ENCODE measurements at regions not wholly inside any gene's neighbourhood (a gene's known extent, or its start where the extent isn't known, plus 50 kb on each side); places are given as distances from the start of the nearest gene placed in this dataset.
A peak's percentile ranks its signal among the peaks of the same experiment; 100 is the strongest.
"Not testable (repeated sequence)": the region's sequence is repeated elsewhere in the genome, so short reads cannot be mapped to it uniquely, and the experiment has no call there.

GRCh38 chr7:65504504-65505319 is 131.1 kb downstream of the ZNF92 start:
- DNase-seq; H3K4me1 ChIP-seq; H3K9me3 ChIP-seq; H3K27me3 ChIP-seq; ATAC-seq; H3K27ac ChIP-seq; H3K36me3 ChIP-seq (replicated peaks in 1 of 2; ENCODE audit: insufficient read depth in 1 of 2, low read depth in 2 of 2); intact Hi-C loops (cut with DNase I); H3K4me3 ChIP-seq: not testable (repeated sequence)
- TF ChIP-seq, protein P1, sequence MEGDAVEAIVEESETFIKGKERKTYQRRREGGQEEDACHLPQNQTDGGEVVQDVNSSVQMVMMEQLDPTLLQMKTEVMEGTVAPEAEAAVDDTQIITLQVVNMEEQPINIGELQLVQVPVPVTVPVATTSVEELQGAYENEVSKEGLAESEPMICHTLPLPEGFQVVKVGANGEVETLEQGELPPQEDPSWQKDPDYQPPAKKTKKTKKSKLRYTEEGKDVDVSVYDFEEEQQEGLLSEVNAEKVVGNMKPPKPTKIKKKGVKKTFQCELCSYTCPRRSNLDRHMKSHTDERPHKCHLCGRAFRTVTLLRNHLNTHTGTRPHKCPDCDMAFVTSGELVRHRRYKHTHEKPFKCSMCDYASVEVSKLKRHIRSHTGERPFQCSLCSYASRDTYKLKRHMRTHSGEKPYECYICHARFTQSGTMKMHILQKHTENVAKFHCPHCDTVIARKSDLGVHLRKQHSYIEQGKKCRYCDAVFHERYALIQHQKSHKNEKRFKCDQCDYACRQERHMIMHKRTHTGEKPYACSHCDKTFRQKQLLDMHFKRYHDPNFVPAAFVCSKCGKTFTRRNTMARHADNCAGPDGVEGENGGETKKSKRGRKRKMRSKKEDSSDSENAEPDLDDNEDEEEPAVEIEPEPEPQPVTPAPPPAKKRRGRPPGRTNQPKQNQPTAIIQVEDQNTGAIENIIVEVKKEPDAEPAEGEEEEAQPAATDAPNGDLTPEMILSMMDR (IDR thresholded peaks at IDR 0.05), result peak in 1 of 7 experiments; percentile 13
- WGBS, 2 donors, result 54 to 78% methylated on average over 1 of the region's 1 CpG

GRCh38 chr7:65505320-65505633 is 131.6 kb downstream of the ZNF92 start:
- H3K36me3 ChIP-seq (replicated peaks in 1 of 2; ENCODE audit: insufficient read depth in 1 of 2, low read depth in 2 of 2); intact Hi-C loops (cut with DNase I); ATAC-seq; H3K4me3 ChIP-seq; DNase-seq; H3K9me3 ChIP-seq; H3K27ac ChIP-seq: not testable (repeated sequence)
- Histone ChIP-seq H3K27me3 (peaks cover 5 to 13% of the 10 kb centered on the region in 2 donors), H3K4me1 (peaks cover 15% of the 10 kb centered on the region)
- WGBS, 2 donors, result 50 to 51% methylated on average over 3 of the region's 3 CpGs

GRCh38 chr7:65508581-65509367 is 135.1 kb downstream of the ZNF92 start:
- 3 to 4% methylated on average over 40 to 42 of the region's 85 CpGs for WGBS, 2 donors
- ATAC-seq, result peak; percentile 35
- H3K9me3 ChIP-seq; H3K27ac ChIP-seq; intact Hi-C loops (cut with DNase I); DNase-seq; H3K36me3 ChIP-seq (replicated peaks in 1 of 2; ENCODE audit: insufficient read depth in 1 of 2, low read depth in 2 of 2): not testable (repeated sequence)
- Histone ChIP-seq H3K4me1 (peaks cover 15% of the 10 kb centered on the region), H3K4me3 (peak overlapping the region in 1 of 2 donors; percentile 24), H3K27me3 (peaks cover 5 to 23% of the 10 kb centered on the region in 2 donors)

DNA sequence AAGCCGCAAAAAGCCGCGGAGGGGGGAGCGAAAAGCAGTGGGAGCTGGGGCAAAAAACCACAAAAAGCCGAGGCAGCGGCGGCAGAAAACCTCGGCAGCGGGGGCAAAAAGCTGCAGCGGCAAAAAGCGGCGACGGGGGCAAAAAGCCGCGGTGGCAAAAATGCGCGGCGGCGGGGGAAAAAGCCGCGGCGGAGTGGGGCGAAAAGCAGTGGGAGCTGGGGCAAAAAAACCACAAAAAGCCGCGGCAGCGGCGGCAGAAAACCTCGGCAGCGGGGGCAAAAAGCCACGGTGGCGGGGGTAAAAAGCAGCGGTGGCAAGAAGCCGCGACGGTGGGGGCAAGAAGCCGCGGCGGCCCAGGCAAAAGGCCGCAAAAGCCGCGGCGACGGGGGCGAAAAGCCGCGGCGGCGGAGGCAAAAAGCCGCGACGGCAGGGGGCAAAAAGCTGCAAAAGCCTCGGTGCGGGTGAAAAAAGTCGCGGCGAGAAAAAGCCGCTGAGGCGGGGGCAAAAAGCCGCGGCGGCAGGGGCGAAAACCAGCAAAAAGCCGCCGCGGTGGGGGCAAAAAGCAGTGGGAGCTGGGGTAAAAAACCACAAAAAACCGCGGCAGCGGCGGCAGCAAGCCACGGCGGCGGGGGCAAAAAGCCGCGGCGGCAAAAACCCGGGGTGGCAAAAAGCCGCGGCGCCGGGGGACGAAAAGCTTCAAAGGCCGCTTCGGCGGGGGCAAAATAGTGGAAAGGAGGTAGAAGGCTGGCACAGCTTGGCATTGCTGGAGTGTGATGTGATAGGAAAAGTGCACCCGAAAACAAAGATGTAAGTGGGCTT is 135.9 kb downstream of the ZNF92 start:
- H3K9me3 ChIP-seq, result no peaks in the 10 kb centered on the region
- peak overlapping the region in 1 of 2 donors; percentile 24 for H3K4me3 ChIP-seq
- peaks cover 5 to 23% of the 10 kb centered on the region in 2 donors for H3K27me3 ChIP-seq
- no peak for TF ChIP-seq POLR2A (IDR thresholded peaks at IDR 0.05)
- TF ChIP-seq, protein P1 (IDR thresholded peaks at IDR 0.05), result no peak
- ATAC-seq (no peak), DNase-seq (no peak)
- no peak overlapping the region for H3K27ac ChIP-seq
- H3K36me3 ChIP-seq (replicated peaks in 1 of 2; ENCODE audit: insufficient read depth in 1 of 2, low read depth in 2 of 2), result no peaks in the 10 kb centered on the region
- 2 to 3% methylated on average over 83 to 85 of the region's 85 CpGs for WGBS, 2 donors
- intact Hi-C loops (cut with DNase I), result no loop called here
- H3K4me1 ChIP-seq, result peaks cover 15% of the 10 kb centered on the region

- DNase-seq; H3K36me3 ChIP-seq (replicated peaks in 1 of 2; ENCODE audit: insufficient read depth in 1 of 2, low read depth in 2 of 2); H3K9me3 ChIP-seq; H3K27ac ChIP-seq; ATAC-seq; intact Hi-C loops (cut with DNase I): not testable (repeated sequence)
- Histone ChIP-seq H3K27me3 (peaks cover 5 to 23% of the 10 kb centered on the region in 2 donors), H3K4me1 (peaks cover 15% of the 10 kb centered on the region), H3K4me3 (peak overlapping the region in 1 of 2 donors; percentile 24)
- 11 to 27% methylated on average over 1 of the region's 1 CpG for WGBS, 2 donors
These were observed 136.5 kb downstream of the ZNF92 start for GRCh38 chr7:65510187-65510538.

- H3K27ac ChIP-seq, H3K4me1 ChIP-seq: not testable (repeated sequence)
These were observed 146.1 kb downstream of the ZNF92 start for GRCh38 chr7:65519751-65520150.

DNA sequence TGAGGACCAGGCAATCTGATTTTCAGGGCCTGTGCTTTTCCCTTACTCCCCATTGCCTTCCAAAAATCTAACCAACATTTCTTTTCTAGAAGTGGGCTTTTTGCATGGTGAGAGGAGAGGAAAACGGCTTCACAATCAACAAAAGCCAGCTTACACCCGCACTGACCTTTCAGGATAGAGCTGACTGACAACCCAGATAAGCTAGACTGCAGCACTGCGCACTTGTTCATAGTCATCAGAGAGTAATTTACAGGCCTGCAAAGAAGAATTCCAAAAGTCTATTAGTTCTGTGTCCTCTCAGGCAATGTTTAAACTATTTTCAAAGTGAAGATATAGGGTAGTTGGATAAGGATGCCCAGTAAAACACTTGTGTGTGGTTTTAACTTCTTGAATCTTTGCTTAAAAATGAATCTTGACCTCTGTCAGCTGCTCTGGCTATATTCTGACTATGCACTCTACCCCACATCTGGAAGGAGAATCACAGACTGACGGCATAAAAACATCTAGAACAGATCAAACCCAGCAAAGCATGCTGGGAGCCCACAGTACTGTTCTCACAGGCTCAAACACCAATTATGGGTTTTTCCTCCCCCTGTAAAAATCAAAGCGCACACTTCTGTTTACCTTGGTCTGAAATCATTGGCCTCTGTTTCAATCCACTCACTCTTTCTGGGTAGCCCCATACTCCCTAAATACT is 172.0 kb downstream of the ZNF92 start:
- WGBS, 2 donors, result no CpG with 5 or more reads among the region's 5 CpGs
- H3K9me3 ChIP-seq; ATAC-seq; H3K27me3 ChIP-seq; H3K27ac ChIP-seq; H3K4me3 ChIP-seq; intact Hi-C loops (cut with DNase I); DNase-seq; H3K36me3 ChIP-seq (replicated peaks in 1 of 2; ENCODE audit: insufficient read depth in 1 of 2, low read depth in 2 of 2); H3K4me1 ChIP-seq: not testable (repeated sequence)

More at GRCh38 chr7:65519751-65520150, 146.1 kb downstream of the ZNF92 start:
- H3K9me3 ChIP-seq; H3K4me3 ChIP-seq; DNase-seq; H3K27me3 ChIP-seq; intact Hi-C loops (cut with DNase I); ATAC-seq; H3K36me3 ChIP-seq (replicated peaks in 1 of 2; ENCODE audit: insufficient read depth in 1 of 2, low read depth in 2 of 2): not testable (repeated sequence)
- 62 to 100% methylated on average over 1 of the region's 1 CpG for WGBS, 2 donors

GRCh38 chr7:65549589-65550443 is 176.2 kb downstream of the ZNF92 start:
- H3K36me3 ChIP-seq (replicated peaks in 1 of 2; ENCODE audit: insufficient read depth in 1 of 2, low read depth in 2 of 2); H3K9me3 ChIP-seq; H3K4me3 ChIP-seq; H3K27ac ChIP-seq; H3K4me1 ChIP-seq; H3K27me3 ChIP-seq; intact Hi-C loops (cut with DNase I); DNase-seq; ATAC-seq: not testable (repeated sequence)
- no CpG with 5 or more reads among the region's 2 CpGs for WGBS, 2 donors

Measured in body of pancreas (tissue), 4 donors.